WTC11 (cell line): ENCODE measurements at regions not wholly inside any gene's neighbourhood (a gene's known extent, or its start where the extent isn't known, plus 50 kb on each side); places are given as distances from the start of the nearest gene placed in this dataset.
A peak's percentile ranks its signal among the peaks of the same experiment; 100 is the strongest.

ENCODE experiments used
- ATAC-seq: fragments of 200-7000 bp; cut with Tn5 transposase; 2 replicates; pipeline ENCODE4 v1.10.0; 2021; ENCODE audit warnings: mild to moderate bottlenecking, moderate library complexity
- CTCF ChIA-PET: fragments of 300-600 bp; sonication (Branson Sonifier 250); formaldehyde crosslinking; loops from one replicate; lab custom pipeline; 2021; ENCODE audit warnings: antibody characterized with exemption; lab: Charles Lee
- POLR2A ChIA-PET: fragments of 350-600 bp; sonication (Branson Sonifier 250); formaldehyde crosslinking; loops from one replicate; lab custom pipeline; 2021; ENCODE audit warnings: antibody characterized with exemption; lab: Charles Lee
- DNase-seq: peaks from one replicate; pipeline ENCODE4 v3.0.0; 2021; ENCODE audit warnings: low spot score
- H3K27ac Mint-ChIP-seq: 2 replicates; pipeline ENCODE4 v1.8.0; 2021; ENCODE audit warnings: mixed read lengths
- H3K27me3 Mint-ChIP-seq: 2 replicates; pipeline ENCODE4 v1.8.0; 2021; ENCODE audit warnings: low read depth, mild to moderate bottlenecking, moderate library complexity, mixed read lengths
- H3K36me3 Mint-ChIP-seq: 2 replicates; pipeline ENCODE4 v1.8.0; 2021; ENCODE audit warnings: mixed read lengths
- H3K4me1 Mint-ChIP-seq: 2 replicates; pipeline ENCODE4 v1.8.0; 2022; ENCODE audit warnings: mixed read lengths
- H3K4me3 Mint-ChIP-seq: 2 replicates; pipeline ENCODE4 v1.8.0; 2021; ENCODE audit warnings: mild to moderate bottlenecking, moderate library complexity, mixed read lengths
- H3K9me3 Mint-ChIP-seq: 2 replicates; pipeline ENCODE4 v1.8.0; 2021; ENCODE audit warnings: mixed read lengths
- CREB1 ChIP-seq: sonication (generic); formaldehyde crosslinking; IDR thresholded peaks from 2 replicates; pipeline ENCODE4 v1.8.0; 2023; ENCODE audit warnings: mild to moderate bottlenecking, missing genetic modification reagents
- ELF4 ChIP-seq: sonication (generic); formaldehyde crosslinking; IDR thresholded peaks from 2 replicates; pipeline ENCODE4 v1.8.1; 2022; ENCODE audit warnings: low read depth, mild to moderate bottlenecking, moderate library complexity, missing genetic modification reagents
- ERG ChIP-seq: fragments of 250-450 bp; sonication (Bioruptor Pico); IDR thresholded peaks from 2 replicates; pipeline ENCODE4 v1.8.0; 2021; ENCODE audit warnings: mild to moderate bottlenecking
- ESRRA ChIP-seq: sonication (generic); formaldehyde crosslinking; IDR thresholded peaks from 2 replicates; pipeline ENCODE4 v1.8.1; 2022; ENCODE audit warnings: mild to moderate bottlenecking, missing genetic modification reagents, borderline replicate concordance
- ETV6 ChIP-seq: sonication (generic); formaldehyde crosslinking; IDR thresholded peaks from 2 replicates; pipeline ENCODE4 v1.8.1; 2022; ENCODE audit warnings: mild to moderate bottlenecking, missing genetic modification reagents
- SP1 ChIP-seq: sonication (generic); formaldehyde crosslinking; conservative IDR thresholded peaks from 2 replicates; pipeline ENCODE4 v1.8.1; 2022; ENCODE audit warnings: missing genetic modification reagents
- TEAD1 ChIP-seq: sonication (generic); formaldehyde crosslinking; IDR thresholded peaks from 2 replicates; pipeline ENCODE4 v1.8.0; 2022; ENCODE audit warnings: mild to moderate bottlenecking, missing genetic modification reagents
- ZNF263 ChIP-seq: sonication (generic); formaldehyde crosslinking; IDR thresholded peaks from 2 replicates; pipeline ENCODE4 v1.8.1; 2022; ENCODE audit warnings: low read depth, mild to moderate bottlenecking, moderate library complexity, missing genetic modification reagents
- ZNF423 ChIP-seq: fragments of 250-450 bp; sonication (Bioruptor Pico); IDR thresholded peaks from 2 replicates; pipeline ENCODE4 v2.1.2; 2022; ENCODE audit warnings: mild to moderate bottlenecking, moderate library complexity
- ZSCAN18 ChIP-seq: fragments of 250-450 bp; sonication (Bioruptor Pico); IDR thresholded peaks from 2 replicates; pipeline ENCODE4 v2.1.2; 2022; ENCODE audit warnings: mild to moderate bottlenecking, moderate library complexity
- TF ChIP-seq, protein P1 (sequence below): sonication (generic); formaldehyde crosslinking; IDR thresholded peaks from 2 replicates; pipeline ENCODE4 v1.8.1; 2023; ENCODE audit warnings: mild to moderate bottlenecking, missing genetic modification reagents, borderline replicate concordance
- TF ChIP-seq, protein P2 (sequence below): fragments of 200-600 bp; IDR thresholded peaks from 2 replicates; pipeline ENCODE4 v1.8.0; 2022; ENCODE audit warnings: antibody characterized with exemption
- TF ChIP-seq, protein P3 (sequence below): fragments of 250-450 bp; sonication (Bioruptor Pico); IDR thresholded peaks from 2 replicates; pipeline ENCODE4 v1.9.0; 2021; ENCODE audit warnings: mild to moderate bottlenecking, borderline replicate concordance

DNA sequence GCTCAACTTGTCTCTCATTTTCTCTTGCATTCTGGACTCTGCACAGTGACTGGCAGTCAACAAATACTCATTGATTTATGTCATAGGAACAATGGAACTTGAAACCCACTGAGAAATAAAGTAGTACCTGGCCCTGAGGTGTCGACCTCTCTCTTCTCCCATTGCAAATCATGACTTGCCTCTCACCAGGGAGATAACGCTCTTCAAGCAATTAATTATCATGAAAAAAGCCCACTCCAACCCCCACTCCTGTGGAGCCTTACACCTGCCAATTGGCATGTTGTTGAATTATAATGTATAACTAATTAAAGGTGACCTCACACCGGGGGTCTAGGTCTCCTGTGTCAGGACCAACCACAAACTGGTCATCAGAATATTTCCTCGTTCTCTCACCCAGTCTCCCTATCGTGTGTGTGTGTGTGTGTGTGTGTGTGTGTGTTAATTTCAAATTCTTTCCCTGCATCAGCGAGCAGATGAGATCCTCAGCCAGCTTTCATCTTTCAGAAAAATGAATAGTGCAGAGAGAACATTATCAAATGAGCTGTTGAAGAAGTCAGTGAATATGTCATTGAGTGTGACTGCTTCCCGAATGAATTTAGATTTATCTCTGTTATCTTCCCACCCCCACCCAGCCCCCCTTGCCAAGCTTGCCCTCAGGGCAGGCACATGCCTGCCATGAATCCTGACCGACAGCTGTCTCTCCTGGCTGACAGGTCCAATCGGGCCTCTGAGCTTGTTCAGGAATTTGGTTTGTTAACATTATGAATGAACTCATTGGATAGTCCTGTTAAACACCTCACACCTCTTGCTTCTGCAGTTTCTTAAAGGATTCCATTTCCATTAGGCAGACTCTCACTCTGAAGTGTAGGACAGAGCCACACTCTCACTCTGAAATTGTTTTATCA, 357.4 kb downstream of the INSC start:
- peaks cover 30% of the 10 kb centered on the region for H3K4me1 Mint-ChIP-seq
- ATAC-seq (peak; percentile 82), DNase-seq (no peak)
- no peaks in the 10 kb centered on the region; the same call in 1 of the 2 replicates for H3K27me3 Mint-ChIP-seq
- H3K4me3 Mint-ChIP-seq = peak overlapping the region; percentile 22; the same call in 1 of the 2 replicates
- TF ChIP-seq, protein P1, sequence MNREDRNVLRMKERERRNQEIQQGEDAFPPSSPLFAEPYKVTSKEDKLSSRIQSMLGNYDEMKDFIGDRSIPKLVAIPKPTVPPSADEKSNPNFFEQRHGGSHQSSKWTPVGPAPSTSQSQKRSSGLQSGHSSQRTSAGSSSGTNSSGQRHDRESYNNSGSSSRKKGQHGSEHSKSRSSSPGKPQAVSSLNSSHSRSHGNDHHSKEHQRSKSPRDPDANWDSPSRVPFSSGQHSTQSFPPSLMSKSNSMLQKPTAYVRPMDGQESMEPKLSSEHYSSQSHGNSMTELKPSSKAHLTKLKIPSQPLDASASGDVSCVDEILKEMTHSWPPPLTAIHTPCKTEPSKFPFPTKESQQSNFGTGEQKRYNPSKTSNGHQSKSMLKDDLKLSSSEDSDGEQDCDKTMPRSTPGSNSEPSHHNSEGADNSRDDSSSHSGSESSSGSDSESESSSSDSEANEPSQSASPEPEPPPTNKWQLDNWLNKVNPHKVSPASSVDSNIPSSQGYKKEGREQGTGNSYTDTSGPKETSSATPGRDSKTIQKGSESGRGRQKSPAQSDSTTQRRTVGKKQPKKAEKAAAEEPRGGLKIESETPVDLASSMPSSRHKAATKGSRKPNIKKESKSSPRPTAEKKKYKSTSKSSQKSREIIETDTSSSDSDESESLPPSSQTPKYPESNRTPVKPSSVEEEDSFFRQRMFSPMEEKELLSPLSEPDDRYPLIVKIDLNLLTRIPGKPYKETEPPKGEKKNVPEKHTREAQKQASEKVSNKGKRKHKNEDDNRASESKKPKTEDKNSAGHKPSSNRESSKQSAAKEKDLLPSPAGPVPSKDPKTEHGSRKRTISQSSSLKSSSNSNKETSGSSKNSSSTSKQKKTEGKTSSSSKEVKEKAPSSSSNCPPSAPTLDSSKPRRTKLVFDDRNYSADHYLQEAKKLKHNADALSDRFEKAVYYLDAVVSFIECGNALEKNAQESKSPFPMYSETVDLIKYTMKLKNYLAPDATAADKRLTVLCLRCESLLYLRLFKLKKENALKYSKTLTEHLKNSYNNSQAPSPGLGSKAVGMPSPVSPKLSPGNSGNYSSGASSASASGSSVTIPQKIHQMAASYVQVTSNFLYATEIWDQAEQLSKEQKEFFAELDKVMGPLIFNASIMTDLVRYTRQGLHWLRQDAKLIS = no peak
- TF ChIP-seq ZNF423 = 0 out of 2 replicates have a peak, but pooled peaks have one; percentile 43
- ChIA-PET CTCF (interaction anchor here (1.4 kb wide), 1 partner anchor 178 kb away, joined by 5 read pairs; no protein-coding TSS in a partner anchor), POLR2A (interaction anchor here (0.6 kb wide), 1 partner anchor 745 kb away, joined by 3 read pairs; no protein-coding TSS in a partner anchor)
- H3K36me3 Mint-ChIP-seq = no peaks in the 10 kb centered on the region
- H3K9me3 Mint-ChIP-seq = peaks cover 5% of the 10 kb centered on the region; the same call in 1 of the 2 replicates
- H3K27ac Mint-ChIP-seq = peak overlapping the region; percentile 53

- ATAC-seq (no peak), DNase-seq (no peak)
- H3K27ac Mint-ChIP-seq = no peak overlapping the region
- no peak overlapping the region for H3K4me3 Mint-ChIP-seq
- ChIA-PET CTCF (no interaction called here), POLR2A (no interaction called here)
- H3K9me3 Mint-ChIP-seq = no peaks in the 10 kb centered on the region
- no peak for TF ChIP-seq ZNF263 (CRISPR knock-in tag)
- TF ChIP-seq SP1 = no peak
- no peak for TF ChIP-seq CREB1 (CRISPR knock-in tag)
- TF ChIP-seq ELF4 (CRISPR knock-in tag) = no peak
- no peak for TF ChIP-seq ESRRA (CRISPR knock-in tag)
- peaks cover 26% of the 10 kb centered on the region for H3K4me1 Mint-ChIP-seq
- no peaks in the 10 kb centered on the region; the same call in 1 of the 2 replicates for H3K27me3 Mint-ChIP-seq
- H3K36me3 Mint-ChIP-seq = no peaks in the 10 kb centered on the region
Measured at GRCh38 chr11:15473954-15474837, 359.5 kb downstream of the INSC start.

- Mint-ChIP-seq H3K9me3 (no peaks in the 10 kb centered on the region), H3K36me3 (no peaks in the 10 kb centered on the region), H3K27me3 (no peaks in the 10 kb centered on the region; the same call in 1 of the 2 replicates), H3K27ac (no peak overlapping the region), H3K4me3 (no peak overlapping the region), H3K4me1 (peaks cover 22% of the 10 kb centered on the region)
- POLR2A ChIA-PET = no interaction called here
- DNase-seq = no peak
- no peak for ATAC-seq
- CTCF ChIA-PET = no interaction called here
- no peak for TF ChIP-seq TEAD1 (CRISPR knock-in tag)
- TF ChIP-seq ETV6 = no peak
- TF ChIP-seq, protein P2, sequence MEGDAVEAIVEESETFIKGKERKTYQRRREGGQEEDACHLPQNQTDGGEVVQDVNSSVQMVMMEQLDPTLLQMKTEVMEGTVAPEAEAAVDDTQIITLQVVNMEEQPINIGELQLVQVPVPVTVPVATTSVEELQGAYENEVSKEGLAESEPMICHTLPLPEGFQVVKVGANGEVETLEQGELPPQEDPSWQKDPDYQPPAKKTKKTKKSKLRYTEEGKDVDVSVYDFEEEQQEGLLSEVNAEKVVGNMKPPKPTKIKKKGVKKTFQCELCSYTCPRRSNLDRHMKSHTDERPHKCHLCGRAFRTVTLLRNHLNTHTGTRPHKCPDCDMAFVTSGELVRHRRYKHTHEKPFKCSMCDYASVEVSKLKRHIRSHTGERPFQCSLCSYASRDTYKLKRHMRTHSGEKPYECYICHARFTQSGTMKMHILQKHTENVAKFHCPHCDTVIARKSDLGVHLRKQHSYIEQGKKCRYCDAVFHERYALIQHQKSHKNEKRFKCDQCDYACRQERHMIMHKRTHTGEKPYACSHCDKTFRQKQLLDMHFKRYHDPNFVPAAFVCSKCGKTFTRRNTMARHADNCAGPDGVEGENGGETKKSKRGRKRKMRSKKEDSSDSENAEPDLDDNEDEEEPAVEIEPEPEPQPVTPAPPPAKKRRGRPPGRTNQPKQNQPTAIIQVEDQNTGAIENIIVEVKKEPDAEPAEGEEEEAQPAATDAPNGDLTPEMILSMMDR = no peak
- TF ChIP-seq ZSCAN18 (CRISPR knock-in tag) = no peak
- TF ChIP-seq ERG (CRISPR knock-in tag) = no peak
- TF ChIP-seq, protein P3, sequence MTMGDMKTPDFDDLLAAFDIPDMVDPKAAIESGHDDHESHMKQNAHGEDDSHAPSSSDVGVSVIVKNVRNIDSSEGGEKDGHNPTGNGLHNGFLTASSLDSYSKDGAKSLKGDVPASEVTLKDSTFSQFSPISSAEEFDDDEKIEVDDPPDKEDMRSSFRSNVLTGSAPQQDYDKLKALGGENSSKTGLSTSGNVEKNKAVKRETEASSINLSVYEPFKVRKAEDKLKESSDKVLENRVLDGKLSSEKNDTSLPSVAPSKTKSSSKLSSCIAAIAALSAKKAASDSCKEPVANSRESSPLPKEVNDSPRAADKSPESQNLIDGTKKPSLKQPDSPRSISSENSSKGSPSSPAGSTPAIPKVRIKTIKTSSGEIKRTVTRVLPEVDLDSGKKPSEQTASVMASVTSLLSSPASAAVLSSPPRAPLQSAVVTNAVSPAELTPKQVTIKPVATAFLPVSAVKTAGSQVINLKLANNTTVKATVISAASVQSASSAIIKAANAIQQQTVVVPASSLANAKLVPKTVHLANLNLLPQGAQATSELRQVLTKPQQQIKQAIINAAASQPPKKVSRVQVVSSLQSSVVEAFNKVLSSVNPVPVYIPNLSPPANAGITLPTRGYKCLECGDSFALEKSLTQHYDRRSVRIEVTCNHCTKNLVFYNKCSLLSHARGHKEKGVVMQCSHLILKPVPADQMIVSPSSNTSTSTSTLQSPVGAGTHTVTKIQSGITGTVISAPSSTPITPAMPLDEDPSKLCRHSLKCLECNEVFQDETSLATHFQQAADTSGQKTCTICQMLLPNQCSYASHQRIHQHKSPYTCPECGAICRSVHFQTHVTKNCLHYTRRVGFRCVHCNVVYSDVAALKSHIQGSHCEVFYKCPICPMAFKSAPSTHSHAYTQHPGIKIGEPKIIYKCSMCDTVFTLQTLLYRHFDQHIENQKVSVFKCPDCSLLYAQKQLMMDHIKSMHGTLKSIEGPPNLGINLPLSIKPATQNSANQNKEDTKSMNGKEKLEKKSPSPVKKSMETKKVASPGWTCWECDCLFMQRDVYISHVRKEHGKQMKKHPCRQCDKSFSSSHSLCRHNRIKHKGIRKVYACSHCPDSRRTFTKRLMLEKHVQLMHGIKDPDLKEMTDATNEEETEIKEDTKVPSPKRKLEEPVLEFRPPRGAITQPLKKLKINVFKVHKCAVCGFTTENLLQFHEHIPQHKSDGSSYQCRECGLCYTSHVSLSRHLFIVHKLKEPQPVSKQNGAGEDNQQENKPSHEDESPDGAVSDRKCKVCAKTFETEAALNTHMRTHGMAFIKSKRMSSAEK (CRISPR knock-in tag) = no peak
Measured at GRCh38 chr11:15476371-15476917, 361.7 kb downstream of the INSC start.
